GM18858 (cell line): ENCODE measurements at regions not wholly inside any gene's neighbourhood (a gene's known extent, or its start where the extent isn't known, plus 50 kb on each side); places are given as distances from the start of the nearest gene placed in this dataset.
"Not testable (repeated sequence)": the region's sequence is repeated elsewhere in the genome, so short reads cannot be mapped to it uniquely, and the experiment has no call there.

ENCODE experiments used
- ATAC-seq: cut with Tn5 transposase; IDR thresholded peaks from one replicate; pipeline ENCODE4 v1.9.1; 2021; ENCODE audit not compliant: unreplicated experiment

- ATAC-seq: no peak
Observed at GRCh38 chr3:82201316-82201715, 439.9 kb upstream of the GBE1 start.

DNA sequence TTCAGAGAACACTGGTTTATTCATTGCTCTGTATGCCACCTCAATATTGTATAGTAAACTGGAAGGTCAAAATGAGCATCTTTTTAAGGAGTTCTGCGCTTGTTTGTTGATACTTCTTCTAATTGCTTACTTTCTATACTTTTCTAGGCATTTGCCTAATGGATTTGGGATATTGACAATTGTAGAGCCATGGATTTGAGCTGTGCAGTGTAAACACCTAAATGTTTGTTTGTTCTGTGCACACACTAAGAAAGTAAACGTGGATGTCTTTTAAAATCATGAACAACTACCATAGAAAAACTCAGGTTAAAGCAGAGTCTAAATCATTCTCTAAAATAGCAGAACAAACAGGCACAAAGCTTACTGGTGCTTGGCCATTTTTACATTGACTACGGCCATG, 436.6 kb upstream of the GBE1 start:
- ATAC-seq: no peak

GRCh38 chr3:82196645-82197044, 435.2 kb upstream of the GBE1 start:
- ATAC-seq: no peak

- no peak for ATAC-seq
Observed at GRCh38 chr3:82194870-82195269, 433.4 kb upstream of the GBE1 start.

- no peak for ATAC-seq
Observed at GRCh38 chr3:82186017-82186416, 424.6 kb upstream of the GBE1 start.

- no peak for ATAC-seq
Observed at GRCh38 chr3:82179291-82179690, 417.8 kb upstream of the GBE1 start.

GRCh38 chr3:82178291-82178690, 416.8 kb upstream of the GBE1 start:
- no peak for ATAC-seq

DNA sequence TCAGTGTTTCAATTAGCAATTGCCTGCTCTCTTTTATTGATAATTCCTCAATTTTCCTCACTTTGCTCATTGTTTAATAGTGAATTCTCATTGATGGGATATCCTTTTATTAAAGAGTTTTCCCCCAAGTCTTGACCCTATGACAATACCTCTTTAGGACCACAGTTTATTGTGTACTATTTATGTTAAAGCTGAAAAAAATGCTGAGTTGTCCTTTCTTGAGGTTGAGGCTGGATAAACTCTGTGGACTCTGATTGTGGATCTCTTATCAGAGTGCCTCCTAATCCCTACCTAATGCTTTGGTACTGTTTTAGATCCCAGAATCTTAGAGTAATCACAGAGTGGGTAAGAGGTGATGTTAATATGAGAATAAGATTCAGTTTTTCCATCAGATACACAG, 416.3 kb upstream of the GBE1 start:
- ATAC-seq: no peak

GRCh38 chr3:82165266-82165665, 403.8 kb upstream of the GBE1 start:
- no peak for ATAC-seq

GRCh38 chr3:82163907-82164520, 402.6 kb upstream of the GBE1 start:
- ATAC-seq: peak; percentile 62

- no peak for ATAC-seq
Observed at GRCh38 chr3:82157952-82158351, 396.5 kb upstream of the GBE1 start.

DNA sequence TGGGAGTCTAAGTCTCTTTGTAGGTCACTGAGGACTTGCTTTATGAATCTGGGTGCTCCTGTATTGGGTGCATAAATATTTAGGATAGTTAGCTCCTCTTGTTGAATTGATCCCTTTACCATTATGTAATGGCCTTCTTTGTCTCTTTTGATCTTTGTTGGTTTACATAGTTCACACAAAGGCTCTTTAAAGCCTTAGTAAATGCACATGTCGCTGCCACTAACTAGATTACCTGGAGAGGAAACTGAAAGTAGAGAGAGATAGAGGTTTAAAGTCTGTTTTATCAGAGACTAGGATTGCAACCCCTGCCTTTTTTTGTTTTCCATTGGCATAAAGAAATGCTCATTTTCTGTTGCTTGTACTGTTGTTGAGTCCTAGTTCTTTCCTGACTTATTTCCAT, 392.4 kb upstream of the GBE1 start:
- not testable (repeated sequence) for ATAC-seq

- no peak for ATAC-seq
Observed at GRCh38 chr3:82145742-82146141, 384.3 kb upstream of the GBE1 start.

DNA sequence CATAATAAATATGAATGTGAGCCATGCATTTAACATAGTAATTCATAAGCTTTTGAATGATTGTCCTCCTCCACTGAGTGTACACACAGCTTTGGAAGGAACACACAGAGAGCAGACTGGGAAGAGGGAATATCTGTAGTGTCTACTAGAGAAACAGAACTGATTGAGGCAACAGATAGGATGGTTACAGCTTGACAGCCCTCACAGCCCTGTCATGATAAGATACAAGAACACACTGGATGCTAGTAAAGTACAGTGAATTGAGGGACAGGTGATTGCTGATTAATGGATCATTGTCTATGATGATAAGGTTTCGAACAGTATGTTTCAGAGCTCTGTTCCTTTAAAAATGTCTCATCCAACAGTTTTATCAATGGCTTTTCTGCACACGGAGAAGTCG, 383.4 kb upstream of the GBE1 start:
- ATAC-seq: no peak

GRCh38 chr3:82143661-82144412, 382.4 kb upstream of the GBE1 start:
- ATAC-seq: no peak

DNA sequence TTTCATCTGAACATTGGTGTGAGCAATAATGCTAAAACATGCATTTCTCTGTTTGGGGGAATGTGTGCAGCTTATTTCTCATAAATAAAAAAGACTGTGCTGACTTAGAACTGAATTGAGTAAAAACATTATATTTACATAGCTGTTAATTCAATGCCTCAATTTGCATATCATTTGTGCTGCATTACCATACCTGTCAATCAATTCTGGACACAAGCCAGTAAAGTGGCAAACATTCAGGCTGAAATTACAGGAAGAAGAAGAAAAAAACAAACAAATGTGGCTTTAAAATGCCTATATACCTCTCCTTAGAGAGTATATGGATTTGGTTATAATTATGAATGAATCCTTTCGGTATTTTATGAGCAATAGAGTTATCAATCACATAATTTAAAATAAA, 380.1 kb upstream of the GBE1 start:
- no peak for ATAC-seq

DNA sequence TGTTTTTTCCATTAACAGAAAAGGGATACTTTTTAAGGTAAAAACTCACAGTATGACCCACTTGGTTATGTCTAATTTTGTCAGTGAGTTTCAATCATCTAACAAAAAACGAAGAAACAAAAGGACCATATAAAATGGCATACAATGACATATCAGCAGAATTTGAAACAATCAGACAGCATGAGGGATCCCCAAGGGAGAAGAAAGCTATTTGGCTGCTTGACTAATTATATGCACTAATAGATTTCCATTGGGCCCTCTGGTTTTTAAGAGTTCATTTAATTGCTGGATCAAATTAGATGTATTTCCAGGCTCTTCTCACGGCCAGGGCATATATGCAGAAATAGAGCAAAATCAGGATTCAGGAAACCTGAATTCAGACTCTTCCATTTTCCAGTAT, 376.4 kb upstream of the GBE1 start:
- ATAC-seq: no peak

DNA sequence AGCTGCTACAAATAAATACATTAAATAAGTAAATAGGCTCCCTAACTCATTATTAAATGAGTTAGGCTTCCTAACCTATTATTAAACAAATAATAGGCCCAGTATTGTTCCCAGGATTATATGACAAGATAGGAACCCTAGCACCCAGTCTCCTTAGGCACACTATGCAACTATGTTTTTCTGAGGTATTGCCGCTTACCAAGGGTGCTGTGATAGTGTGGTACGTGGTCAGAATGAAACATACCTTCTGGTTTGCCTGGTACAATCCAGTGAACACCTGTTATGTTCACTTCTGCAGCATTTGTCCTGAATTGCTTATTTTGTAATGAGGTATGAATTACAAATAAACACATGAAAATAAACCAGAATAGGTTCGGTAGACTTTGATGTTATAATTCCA, 375.6 kb upstream of the GBE1 start:
- ATAC-seq: no peak

GRCh38 chr3:82133070-82133606, 371.7 kb upstream of the GBE1 start:
- ATAC-seq: peak; percentile 82

DNA sequence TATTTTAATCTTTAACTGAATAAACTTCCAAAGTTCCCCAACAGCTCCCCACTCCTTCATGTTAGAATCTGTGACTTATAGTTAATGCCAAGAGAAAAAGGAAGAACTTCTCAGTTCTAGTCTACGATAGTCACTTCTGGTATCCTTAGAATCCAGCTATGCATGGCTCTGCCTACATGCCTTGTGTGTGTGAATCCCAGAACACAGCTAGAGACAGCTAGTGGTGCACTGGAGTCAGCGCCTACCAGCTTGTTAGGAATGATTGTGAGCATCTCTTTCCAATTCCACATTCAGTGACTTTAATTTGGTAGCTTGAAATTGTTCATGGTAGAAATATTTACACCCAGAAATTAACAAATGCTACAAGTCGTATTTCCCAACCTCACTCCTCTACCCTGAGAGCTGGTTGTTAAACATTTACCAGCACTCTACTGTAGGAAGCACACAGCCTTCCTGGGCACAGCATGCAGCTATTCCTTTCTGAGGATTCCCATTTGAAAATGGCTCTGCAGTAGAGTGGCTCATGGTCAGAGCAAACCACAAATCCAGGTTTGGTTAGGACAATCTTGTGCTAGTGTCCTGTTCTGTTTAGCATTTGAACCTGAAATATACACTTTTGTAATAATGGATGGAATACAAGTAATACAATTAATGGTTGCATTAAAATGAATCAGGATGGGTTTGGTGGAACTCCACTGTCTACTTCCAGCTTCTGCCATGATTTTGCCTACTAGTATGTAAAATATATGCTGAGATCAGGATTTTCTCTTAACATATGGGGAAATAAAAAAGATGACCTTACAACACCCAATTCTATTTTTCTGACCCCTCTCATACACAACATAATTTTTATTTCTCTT, 371.0 kb upstream of the GBE1 start:
- ATAC-seq: no peak

DNA sequence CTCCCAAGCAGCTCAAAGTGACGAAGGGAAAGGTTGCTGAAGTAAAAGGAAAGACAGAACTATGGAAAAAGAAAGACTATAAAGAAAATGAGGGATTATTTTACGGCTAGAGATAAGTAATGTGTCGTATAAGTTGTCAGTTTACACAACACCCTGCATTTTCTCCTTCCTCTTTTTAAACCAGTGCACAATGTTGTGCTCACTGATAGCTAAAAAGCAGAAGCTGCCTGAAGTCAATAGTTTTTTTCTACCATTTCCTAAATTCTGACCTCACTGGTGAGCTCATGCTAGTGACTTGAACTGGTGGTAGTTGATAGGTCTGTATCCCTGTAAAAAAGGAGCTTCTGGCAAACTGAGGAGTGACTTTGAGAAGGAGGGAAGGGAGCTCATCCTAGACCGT, 368.6 kb upstream of the GBE1 start:
- ATAC-seq: no peak
